Medulla oblongata (tissue), 1 donor: ENCODE measurements at regions not wholly inside any gene's neighbourhood (a gene's known extent, or its start where the extent isn't known, plus 50 kb on each side); places are given as distances from the start of the nearest gene placed in this dataset.
"Not testable (repeated sequence)": the region's sequence is repeated elsewhere in the genome, so short reads cannot be mapped to it uniquely, and the experiment has no call there.

Experiments used
- DNase-seq: peaks from one replicate; pipeline ENCODE4 v3.0.0-alpha.2; 2015; ENCODE audit errors: extremely low spot score

DNA sequence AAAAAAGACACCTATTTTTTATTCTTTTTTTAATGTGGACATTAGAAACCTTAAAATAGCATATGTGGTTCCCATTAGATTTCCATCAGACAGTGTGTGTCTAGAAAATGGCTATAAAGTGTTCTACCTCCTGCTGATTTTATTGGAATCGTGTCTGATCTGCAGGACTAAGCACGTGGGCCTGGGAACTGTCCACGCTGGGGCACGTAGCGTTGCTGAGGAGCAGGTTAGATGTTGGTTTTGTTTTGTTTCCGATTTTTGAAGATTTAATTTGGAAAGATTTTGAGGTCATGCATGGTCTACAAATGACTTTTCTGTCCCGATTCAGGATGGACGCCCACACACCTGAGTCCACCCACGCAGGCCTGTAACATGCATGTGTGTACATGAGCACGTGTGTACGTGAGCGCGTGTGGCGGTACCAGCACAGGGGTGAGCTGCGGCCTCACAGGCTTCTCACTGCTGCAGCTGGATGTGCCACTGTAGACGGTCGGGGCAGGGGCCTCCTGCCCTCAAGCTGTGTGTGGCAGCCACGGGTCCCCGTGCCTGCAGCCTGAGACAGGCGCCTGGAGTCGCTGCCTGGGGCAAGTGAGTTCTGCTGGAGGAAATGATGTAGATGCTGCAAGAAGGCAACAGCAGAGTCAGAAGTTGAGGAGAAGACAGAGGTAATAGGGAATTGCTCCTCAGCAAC is 99.7 kb upstream of the CTDP1 start:
- DNase-seq: no peak

DNA sequence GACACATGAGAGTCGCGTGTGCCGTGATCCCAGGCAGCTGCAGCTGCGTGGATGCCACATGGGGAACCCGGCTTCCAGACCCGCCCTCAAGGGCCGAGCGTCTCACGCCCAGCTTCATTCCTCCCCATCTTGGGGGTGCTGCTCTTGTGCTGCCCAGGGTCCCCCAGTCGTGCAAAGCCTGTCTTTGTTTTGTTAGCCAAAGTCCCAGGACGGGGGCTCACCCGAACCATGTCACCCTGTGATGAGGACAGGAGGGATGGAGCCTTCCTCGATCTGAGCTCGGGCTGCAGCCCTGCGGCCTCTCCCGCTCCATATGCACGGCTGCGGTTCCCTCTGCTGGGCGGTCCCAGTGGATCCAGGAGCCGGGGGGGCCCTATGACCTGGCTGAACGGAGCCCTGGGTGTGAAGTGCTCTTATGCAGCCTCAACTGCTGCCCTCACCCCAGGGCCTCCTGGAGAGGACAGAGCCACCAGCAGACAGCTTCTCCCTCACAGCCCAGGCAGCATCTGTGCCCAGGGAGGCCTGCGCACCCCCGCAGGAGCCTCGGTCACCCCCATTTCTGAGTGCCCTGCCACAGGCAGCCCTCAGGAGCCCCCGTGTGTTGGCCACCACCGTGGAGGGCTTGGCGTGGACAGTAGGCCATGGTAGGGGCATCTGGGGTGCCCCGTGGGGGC is 99.0 kb upstream of the CTDP1 start:
- no peak for DNase-seq

DNA sequence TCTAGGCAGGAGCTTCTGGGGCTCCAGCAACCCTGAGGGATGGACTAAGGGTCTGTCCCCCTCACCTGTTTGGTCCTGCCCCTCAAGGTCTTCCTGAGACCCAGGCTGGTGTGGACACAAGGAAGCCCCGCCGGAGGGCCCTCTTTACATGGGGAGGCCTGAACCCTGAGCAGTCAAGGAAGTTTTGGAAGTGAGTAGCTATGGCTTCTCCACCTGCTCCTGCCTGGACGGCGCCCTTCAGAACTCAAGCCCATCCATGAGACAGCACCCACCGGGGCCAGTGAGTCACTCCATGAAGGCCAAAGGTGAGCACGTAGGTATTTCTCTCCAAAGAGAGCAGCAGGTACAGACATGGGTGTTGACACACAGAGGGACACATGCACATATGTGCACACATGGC is 98.2 kb upstream of the CTDP1 start:
- DNase-seq: no peak

DNA sequence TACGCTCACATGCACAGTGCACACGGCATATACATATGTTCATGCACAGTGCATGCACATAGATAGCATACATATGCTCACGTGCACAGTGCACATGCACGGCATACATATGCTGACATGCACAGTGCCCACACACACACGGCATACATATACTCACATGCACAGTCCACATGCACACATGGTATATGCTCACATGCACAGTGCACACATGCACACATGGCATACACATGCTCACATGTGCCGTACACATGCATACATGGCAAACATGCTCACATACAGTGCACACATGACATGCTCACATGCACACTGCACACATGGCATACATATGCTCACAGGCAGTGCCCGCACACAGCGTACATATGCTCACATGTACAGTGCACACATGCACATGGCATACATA is 97.7 kb upstream of the CTDP1 start:
- DNase-seq: no peak

DNA sequence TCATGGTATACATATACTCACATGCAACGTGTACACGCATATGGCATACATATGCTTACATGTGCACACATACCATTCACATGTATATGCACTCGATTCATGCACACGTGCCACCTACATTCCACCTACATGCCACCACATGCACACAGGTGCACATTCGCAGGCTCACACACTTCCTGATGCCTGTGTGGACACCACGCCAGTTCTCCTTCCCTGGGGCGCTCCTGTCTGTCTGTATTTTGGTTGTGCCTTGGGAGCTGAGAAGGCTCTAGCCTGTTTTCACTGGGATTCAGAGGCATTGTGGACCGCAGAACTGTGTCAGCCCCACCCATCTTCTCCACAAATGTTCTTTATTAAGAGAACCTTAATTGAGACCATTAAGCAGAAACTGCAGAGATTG is 96.6 kb upstream of the CTDP1 start:
- no peak for DNase-seq

DNA sequence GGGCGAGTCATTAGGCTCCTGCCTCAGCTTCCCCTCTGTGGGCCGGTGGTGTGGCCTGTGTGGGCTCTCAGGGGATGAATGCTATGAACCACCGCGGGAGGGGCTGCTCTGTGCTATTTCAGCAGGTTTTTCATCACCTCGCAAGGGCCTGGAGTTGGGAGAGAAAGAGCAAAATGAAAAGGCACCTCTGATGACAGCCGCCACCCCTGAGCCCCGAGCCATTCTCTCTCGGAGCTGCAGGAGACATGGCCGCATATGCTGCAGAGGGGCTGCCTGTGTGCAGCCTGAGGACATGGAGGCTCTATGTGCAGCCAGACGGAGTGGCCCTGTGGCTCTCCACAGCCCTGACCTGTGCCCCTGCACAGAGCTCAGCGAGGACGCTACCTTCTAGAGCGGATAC is 96.2 kb upstream of the CTDP1 start:
- DNase-seq: no peak

DNA sequence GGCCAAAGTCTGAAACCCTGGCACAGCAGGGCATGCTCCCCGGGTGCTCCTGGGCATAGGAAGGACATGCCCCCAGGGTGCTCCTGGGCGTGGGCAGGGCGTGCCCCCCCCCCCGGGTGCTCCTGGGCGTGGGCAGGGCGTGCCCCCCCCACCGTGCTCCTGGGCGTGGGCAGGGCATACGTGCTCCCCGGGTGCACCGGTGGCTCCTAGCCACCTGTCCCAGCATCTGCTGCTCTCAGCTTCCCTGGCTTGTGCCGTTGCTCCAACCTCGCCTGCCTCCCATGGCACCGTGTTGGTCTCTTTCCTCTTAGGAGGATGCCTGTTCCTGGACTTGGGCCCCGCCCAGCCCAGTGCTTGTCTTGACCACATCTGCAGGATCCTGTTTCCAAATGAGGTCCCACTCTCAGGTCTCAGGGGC is 95.6 kb upstream of the CTDP1 start:
- no peak for DNase-seq

DNA sequence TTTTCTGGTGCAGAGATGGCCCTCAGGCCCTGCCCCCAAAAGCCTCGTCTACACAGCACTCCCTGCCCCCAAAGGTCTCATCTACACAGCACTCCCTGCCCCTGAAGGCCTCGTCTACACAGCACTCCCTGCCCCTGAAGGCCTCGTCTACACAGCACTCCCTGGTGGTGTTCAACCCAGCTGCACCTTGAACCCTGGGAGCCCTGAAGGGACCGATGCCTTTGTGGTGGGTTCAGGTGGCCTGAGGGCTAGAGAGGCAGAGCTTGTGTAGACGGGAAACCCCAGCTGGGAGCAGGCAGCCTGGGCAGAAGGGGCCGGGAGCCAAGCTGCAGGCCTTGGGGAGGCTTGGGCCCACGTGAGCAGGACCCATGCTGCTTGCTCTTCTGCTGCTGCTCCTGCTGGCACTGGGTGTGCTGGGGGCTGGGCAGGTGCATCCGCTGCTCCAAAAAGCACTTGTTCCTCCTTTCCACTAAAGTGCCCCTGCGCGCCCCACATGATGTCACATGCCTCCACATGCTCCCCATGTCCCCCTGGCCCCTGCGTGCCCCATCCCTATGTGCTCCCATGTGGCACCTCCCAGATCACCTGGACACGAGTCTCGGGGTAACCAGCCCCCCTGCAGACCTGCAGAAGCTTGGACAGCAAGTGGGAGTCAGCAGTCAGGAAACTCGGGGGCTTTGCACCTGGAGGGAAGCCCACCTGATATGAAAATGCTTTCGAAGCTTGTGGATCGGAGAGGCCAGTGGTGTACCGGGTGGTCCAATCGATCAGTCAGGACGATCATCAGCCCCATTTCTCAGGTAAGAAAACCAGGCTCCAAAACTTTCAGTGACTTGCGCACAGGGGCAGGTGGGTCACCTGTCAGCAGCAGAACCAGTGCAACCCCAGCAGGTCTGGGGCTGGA is 94.9 kb upstream of the CTDP1 start:
- DNase-seq: no peak

DNA sequence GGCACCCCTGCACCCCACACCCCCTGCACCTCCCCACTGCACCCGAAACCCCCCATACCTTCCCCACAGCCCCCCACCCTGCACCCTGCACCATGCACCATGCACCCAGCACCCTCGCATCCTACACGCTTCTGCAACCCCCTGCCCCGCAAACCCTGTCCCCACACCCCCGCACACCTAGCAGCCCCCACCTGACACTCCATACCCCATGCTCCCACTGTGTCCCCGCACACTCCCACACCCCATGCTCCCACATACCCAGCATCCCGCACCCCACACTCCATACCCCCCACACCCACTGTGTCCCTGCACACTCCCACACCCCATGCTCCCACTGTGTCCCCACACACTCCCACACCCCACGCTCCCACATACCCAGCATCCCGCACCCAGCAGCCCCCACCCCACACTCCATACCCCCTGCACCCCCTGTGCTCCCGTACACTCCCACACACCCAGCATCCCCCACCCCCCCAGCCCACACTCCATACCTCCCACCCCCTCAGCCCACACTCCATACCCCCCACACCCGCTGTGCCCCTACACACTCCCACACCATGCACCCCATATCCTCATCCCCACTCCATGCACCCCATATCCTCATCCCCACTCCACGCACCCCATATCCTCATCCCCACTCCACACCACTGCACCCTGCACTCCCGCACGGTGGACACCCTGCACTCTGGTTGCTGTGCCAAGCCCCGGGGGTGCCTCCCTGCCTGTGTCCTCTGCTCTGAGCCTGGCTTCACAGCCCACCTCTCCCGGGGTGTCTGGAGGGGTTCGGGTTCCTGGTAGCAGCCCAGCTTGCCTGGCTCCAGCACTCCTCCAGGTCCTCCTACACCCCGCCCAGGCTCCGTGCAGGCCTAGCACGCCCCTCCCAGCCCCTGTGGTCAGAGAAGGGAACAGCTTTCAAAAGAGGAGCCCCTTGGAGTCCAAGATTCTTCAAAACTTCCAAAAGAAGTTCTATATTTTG is 93.9 kb upstream of the CTDP1 start:
- no peak for DNase-seq

DNA sequence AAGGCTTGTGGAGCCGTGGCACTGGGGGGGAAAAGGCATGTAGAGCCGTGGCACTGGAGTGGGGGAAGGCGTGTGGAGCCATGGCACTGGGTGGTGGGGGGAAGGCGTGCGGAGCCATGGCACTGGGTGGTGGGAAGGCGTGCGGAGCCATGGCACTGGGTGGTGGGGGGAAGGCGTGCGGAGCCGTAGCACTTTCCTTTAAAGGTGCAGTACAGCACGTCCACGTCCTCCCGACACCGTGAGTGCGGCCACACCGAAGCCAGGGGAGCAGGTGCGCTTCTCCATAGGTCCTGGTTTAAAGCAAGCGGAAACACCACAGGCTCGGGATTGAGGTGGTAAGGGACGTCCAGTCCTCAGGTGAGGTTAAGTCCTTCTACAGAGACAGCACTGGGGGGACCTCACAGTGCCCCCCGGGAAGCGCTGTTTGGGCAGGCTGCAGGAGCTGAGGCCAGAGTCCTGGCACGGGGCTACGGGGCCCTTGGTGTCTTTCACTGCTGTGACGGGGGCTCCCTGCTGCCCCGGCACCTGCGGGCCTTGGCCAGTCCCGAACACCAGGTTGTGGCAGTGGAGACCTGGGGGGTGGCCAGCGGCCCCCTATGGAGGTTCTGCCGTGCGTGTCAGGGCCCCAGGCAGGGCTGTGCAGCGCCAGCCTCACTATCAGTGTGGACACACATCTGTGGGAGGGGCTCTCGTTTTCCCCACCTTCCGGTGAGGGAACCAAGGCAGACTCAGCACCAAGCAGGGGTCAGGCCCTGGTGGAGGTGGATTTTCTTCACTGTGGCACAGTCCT is 93.0 kb upstream of the CTDP1 start:
- no peak for DNase-seq

DNA sequence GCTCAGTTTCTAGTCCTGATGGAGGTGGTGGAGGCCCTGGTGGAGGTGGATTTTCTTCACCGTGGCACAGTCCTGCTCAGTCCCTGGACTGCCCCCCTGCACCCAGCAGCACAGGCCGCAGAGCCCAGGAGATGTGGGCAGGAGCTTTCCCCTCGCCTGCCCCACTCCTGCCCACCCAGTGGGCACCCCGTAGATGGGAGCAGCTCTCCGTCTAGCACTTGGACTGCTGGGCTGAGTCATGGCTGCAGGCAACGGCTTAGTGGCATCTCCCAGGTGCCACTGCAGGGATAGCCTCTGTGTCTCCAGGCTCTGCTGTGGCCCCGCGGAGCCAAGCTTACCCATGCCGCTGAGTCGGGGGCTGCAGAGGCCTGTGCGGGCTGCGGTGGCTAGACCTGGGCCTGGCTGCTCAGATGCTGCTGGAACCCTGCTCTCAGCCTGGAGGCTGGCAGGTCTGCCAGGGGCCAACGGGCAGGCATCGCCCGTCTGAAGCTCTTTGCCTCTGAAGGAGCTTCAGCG is 92.3 kb upstream of the CTDP1 start:
- no peak for DNase-seq

DNA sequence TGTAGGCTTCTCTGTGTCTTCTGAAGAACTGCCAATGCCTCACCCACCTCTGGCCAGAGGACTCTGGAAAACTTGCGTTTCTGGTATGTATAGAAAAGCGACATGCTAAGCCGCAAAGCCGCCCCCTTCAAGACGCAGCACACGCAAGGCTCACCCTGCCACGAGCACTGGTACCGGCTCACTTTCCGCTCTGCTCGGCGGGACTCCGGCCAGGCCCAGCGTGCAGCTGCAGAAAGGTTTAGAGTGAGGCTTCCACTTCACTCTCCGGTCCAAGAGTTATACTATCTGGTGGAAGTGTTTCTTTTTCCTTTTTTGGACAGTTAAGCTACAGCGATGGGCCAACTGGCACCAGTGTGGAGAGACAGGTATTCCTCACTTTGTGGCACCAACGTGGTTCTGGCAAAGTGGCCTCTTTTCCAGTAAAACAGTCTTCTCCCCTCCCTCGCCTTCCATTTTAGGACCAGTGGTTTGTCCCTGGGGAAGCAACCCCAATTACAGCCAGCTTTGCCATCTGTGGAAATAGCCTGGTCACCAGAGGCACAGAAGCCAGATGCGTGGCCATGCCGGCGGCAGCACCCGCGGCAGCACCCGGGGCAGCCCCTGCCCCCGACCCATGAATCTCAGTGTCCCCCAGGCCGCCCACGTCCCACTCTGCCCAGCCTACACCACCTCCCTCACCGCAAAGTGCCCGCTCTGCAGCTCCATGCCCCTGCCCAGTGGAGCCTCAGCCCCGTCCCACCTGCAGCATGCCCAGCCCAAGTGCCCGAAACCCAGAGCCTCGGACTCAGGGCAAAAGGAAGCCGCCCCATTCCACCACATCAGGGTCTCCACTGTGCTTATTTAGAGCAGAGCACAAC is 91.6 kb upstream of the CTDP1 start:
- DNase-seq: no peak

DNA sequence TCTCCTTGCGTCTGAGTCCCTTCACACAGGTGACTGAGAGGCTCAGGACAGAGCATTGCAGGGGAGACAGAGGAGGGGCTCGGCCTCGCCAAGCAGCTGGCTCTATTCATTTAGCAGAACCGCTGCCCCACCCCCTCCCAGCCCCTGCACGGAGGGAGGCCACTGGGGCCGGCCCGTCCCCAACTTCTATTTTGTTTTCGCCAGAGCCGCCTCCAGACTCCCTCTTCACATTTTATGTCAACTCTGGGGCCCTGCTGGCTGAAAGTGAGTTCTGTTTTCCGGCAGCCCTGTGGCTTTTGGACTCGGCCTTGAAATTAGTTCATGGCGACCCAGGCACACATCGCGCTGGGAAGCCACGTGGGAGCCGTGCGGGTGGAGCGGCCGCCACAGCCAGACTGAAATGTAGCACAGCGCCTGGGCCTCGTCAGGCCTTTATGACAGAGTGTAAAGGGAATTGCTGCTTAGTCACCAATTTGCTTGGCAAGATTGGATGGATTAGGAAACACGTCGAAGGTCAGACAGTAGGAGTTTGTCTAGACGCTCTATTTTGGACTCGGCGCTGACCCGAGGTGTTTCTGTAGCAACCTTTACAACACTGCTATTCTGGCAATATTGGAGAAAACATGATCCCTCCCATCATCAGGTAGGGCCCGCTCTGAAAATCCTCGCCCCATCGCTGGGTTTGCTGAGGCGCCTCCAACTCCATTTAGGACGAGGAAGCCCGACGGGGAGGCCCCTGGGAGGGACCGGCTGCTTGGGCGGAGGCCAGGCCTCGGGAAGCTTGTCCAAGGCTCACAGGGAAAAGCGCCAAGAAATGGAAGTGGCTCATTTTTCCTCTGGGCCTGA is 90.7 kb upstream of the CTDP1 start:
- DNase-seq: peak; percentile 50

DNA sequence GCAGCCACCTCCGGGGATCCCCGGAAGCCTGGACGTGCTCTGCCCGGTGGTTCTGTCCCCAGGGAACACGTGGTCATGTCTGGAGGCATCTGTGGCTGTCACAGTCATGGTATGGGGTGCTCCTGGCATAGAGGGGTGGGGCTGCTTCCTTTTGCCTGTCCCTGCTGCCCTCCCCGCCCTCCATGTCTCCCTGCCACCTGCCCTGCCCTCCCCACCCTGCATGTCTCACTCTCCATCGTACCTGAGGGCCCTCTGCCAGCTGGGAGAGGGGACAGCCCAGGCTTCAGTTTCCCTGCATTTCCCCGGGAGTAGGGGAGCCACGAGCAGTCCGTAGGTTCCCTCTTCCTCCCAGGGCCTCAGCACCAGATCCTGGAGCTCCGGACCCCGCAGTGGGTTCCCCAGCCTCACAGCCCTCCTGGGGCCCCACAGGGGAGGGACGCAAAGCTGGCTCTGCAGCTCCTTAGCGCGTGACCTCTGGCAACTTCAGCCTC is 90.0 kb upstream of the CTDP1 start:
- DNase-seq: no peak

DNA sequence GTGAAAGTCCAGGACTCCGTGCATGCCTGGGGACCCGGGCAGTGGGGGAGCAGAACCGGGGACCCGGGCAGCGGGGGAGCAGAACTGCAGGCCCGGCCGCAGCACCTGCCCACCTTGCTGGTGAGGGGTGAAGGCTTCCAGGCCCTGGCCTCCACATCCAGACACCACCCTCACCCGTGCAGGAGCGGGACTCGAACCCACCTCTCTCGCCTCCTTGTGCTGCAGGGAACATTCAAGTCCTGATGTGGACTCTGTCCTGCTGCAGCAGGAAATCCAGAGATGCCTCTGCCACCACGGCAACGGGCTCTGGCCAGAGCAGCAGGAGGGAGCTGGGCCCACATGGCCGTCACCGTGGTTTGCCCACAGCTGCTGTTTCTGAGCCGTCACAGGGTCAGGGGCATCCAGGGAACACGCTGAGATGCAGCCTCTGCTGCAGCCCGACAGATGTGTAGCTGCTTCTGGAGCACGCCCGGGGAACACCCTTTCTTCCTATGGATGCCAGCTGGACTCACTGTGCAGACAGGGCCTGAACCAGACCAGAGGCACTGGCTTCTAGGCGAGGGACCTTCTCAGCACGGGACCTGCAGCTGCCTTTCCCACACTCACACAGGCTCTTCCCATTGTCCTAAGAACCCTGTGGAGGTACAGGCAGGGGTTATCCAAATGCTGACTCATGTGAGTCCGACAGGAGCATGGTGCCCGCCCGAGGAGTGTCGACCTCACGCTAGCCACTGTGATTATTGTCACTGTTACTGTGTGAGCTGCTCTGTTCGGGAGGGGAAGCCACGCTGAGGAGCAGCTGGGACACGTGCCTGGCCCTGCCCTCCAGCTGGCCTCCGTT is 89.2 kb upstream of the CTDP1 start:
- DNase-seq: peak; percentile 21

DNA sequence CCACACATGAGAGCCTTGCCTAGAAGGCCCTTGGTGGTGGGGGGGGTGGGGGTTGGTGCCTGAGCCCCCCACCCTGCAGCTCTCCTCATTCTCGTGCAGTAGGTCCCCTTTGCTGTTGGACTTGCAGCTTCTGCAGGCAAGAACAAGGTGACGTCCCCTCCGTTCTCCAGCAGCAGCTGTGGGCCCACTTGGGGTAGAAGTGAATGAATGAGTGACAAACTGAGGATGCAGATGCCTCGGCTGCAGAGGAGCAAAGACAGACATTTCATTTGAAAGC is 88.6 kb upstream of the CTDP1 start:
- DNase-seq: no peak

DNA sequence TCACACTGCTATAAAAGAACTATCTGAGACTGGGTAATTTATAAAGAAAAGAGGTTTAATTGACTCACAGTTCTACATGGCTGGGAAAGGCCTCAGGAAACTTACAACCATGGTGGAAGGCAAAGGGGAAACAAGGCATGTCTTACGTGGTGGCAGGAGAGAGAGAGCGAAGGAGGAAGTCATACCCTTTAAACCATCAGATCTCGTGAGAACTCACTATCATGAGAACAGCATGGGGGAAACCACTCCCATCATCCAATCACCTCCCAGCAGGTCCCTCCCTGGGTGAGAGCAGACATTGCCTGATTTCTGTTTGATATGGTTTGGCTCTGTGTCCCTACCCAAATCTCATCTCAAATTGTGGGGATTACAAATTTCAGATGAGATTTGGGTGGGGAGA is 86.9 kb upstream of the CTDP1 start:
- DNase-seq: not testable (repeated sequence)

DNA sequence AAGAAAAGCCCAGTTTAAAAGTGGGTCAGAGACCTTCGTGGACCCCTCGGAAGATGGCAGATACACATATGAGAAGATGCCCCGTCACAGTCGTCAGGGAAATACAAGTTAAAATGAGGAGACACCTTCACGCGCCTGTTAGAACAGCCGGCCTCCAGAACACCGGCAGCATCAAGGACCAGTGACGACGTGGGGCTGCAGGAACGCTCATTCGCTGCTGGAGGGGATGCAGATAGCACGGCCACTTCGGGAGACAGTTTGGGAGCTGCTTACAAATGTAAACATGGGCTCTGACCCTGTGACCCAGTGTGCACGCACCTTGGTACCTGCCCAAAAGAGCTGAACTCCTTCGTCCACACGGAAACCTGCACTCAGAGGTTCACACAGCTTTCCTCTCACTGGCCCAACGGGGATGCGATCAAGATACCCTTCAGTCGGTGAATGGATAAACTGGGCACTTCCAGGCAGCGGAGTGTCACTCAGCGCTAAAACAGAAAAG is 83.7 kb upstream of the CTDP1 start:
- no peak for DNase-seq
